H9 (cell line): ENCODE measurements at regions not wholly inside any gene's neighbourhood (a gene's known extent, or its start where the extent isn't known, plus 50 kb on each side); places are given as distances from the start of the nearest gene placed in this dataset.

Experiments
- DNase-seq: peaks from one replicate; pipeline ENCODE4 v3.0.0-alpha.2; 2017
- H2AFZ ChIP-seq: one replicate; pipeline ENCODE4 v1.6.1; 2013; ENCODE audit warnings: mild to moderate bottlenecking, low read length, control low read depth, moderate library complexity
- H2AK5ac ChIP-seq: 2 replicates; pipeline ENCODE4 v1.6.1; 2013; ENCODE audit warnings: low read length, control low read depth, mixed read lengths; ENCODE audit not compliant: insufficient read length
- H2BK120ac ChIP-seq: one replicate; pipeline ENCODE4 v1.6.1; 2013; ENCODE audit warnings: low read depth, mild to moderate bottlenecking, low read length, control low read depth, inconsistent platforms; ENCODE audit not compliant: poor library complexity, severe bottlenecking
- H2BK12ac ChIP-seq: 2 replicates; pipeline ENCODE4 v1.6.1; 2013; ENCODE audit warnings: low read length, control low read depth, mixed read lengths, low read depth; ENCODE audit not compliant: insufficient read length
- H2BK15ac ChIP-seq: 2 replicates; pipeline ENCODE4 v1.6.1; 2013; ENCODE audit warnings: low read depth, low read length, control low read depth
- H2BK20ac ChIP-seq: one replicate; pipeline ENCODE4 v1.6.1; 2013; ENCODE audit warnings: low read depth, mild to moderate bottlenecking, low read length, control low read depth, inconsistent platforms; ENCODE audit not compliant: poor library complexity, severe bottlenecking
- H2BK5ac ChIP-seq: 2 replicates; pipeline ENCODE4 v1.6.1; 2013; ENCODE audit warnings: low read length, control low read depth, mixed read lengths; ENCODE audit not compliant: insufficient read length
- H3K14ac ChIP-seq: 2 replicates; pipeline ENCODE4 v1.6.1; 2013; ENCODE audit warnings: low read length, control low read depth; ENCODE audit not compliant: insufficient read depth
- H3K18ac ChIP-seq: 2 replicates; pipeline ENCODE4 v1.6.1; 2013; ENCODE audit warnings: low read depth, mild to moderate bottlenecking, mixed read lengths, low read length, control low read depth; ENCODE audit not compliant: insufficient read length
- H3K23ac ChIP-seq: 2 replicates; pipeline ENCODE4 v1.6.1; 2013; ENCODE audit warnings: low read length, control low read depth, mixed read lengths, low read depth; ENCODE audit not compliant: insufficient read length
- H3K23me2 ChIP-seq: 2 replicates; pipeline ENCODE4 v1.6.1; 2013; ENCODE audit warnings: low read depth, mild to moderate bottlenecking, mixed read lengths, low read length, control low read depth; ENCODE audit not compliant: insufficient read length, poor library complexity, severe bottlenecking
- H3K27ac ChIP-seq: 2 replicates; pipeline ENCODE4 v1.5.1; 2013; ENCODE audit warnings: low read length, control low read depth, mixed read lengths, low read depth; ENCODE audit not compliant: insufficient read length
- H3K27me3 ChIP-seq: 2 replicates; pipeline ENCODE4 v1.6.1; 2013; ENCODE audit warnings: low read length, control low read depth, inconsistent platforms; ENCODE audit not compliant: insufficient read depth
- H3K4ac ChIP-seq: 2 replicates; pipeline ENCODE4 v1.6.1; 2013; ENCODE audit warnings: low read depth, mild to moderate bottlenecking, control low read depth, inconsistent platforms, low read length, moderate library complexity
- H3K4me1 ChIP-seq: 2 replicates; pipeline ENCODE4 v1.6.1; 2013; ENCODE audit warnings: low read length, control low read depth, inconsistent platforms; ENCODE audit not compliant: insufficient read depth
- H3K4me2 ChIP-seq: 2 replicates; pipeline ENCODE4 v1.6.1; 2013; ENCODE audit warnings: low read length, control low read depth, mixed read lengths; ENCODE audit not compliant: insufficient read length, insufficient read depth
- H3K56ac ChIP-seq: 2 replicates; pipeline ENCODE4 v1.6.1; 2013; ENCODE audit warnings: low read depth, mild to moderate bottlenecking, mixed read lengths, low read length, control low read depth; ENCODE audit not compliant: insufficient read length
- H3K79me1 ChIP-seq: 2 replicates; pipeline ENCODE4 v1.6.1; 2013; ENCODE audit warnings: low read depth, mild to moderate bottlenecking, moderate library complexity, low read length, control low read depth, inconsistent platforms; ENCODE audit not compliant: insufficient read depth, poor library complexity, severe bottlenecking
- H3K79me2 ChIP-seq: 2 replicates; pipeline ENCODE4 v1.6.1; 2013; ENCODE audit warnings: low read length, control low read depth, inconsistent platforms; ENCODE audit not compliant: insufficient read depth
- H3K9ac ChIP-seq: 2 replicates; pipeline ENCODE4 v1.6.1; 2013; ENCODE audit warnings: low read length, control low read depth, mixed read lengths; ENCODE audit not compliant: insufficient read length; ENCODE audit errors: extremely low read depth
- H3K9me3 ChIP-seq: one replicate; pipeline ENCODE4 v1.6.1; 2013; ENCODE audit warnings: low read depth, low read length, inconsistent platforms; ENCODE audit not compliant: control insufficient read depth
- H3T11ph ChIP-seq: one replicate; pipeline ENCODE4 v1.6.1; 2013; ENCODE audit warnings: mild to moderate bottlenecking, low read length, control low read depth, inconsistent platforms
- H4K20me1 ChIP-seq: one replicate; pipeline ENCODE4 v1.6.1; 2013; ENCODE audit not compliant: control insufficient read depth, insufficient read length, insufficient read depth
- H4K5ac ChIP-seq: 2 replicates; pipeline ENCODE4 v1.6.1; 2013; ENCODE audit warnings: low read depth, mild to moderate bottlenecking, mixed read lengths, low read length, control low read depth; ENCODE audit not compliant: insufficient read length
- H4K8ac ChIP-seq: replicated peaks from 2 replicates; pipeline ENCODE4 v1.6.1; 2013; ENCODE audit warnings: low read length, control low read depth, mixed read lengths, low read depth; ENCODE audit not compliant: insufficient read length
- H4K91ac ChIP-seq: 2 replicates; pipeline ENCODE4 v1.6.1; 2013; ENCODE audit warnings: low read depth, mild to moderate bottlenecking, moderate library complexity, mixed read lengths, low read length, control low read depth; ENCODE audit not compliant: insufficient read length
- H3K27ac Mint-ChIP-seq, 3 experiments: 2 replicates in 2 of 3; 3 replicates in 1 of 3; pipeline ENCODE4 v1.8.0; 2020 to 2021; ENCODE audit warnings: mixed read lengths in 3 of 3, mild to moderate bottlenecking in 1 of 3, moderate library complexity in 1 of 3
- H3K27me3 Mint-ChIP-seq: 2 replicates; pipeline ENCODE4 v1.8.0; 2021; ENCODE audit warnings: low read depth, mild to moderate bottlenecking, moderate library complexity, mixed read lengths
- H3K36me3 Mint-ChIP-seq, 3 experiments: 2 replicates in 2 of 3; 3 replicates in 1 of 3; pipeline ENCODE4 v1.8.0; 2020 to 2021; ENCODE audit warnings: low read depth in 3 of 3, mixed read lengths in 3 of 3; ENCODE audit not compliant: insufficient read depth in 1 of 3
- H3K4me1 Mint-ChIP-seq, 2 experiments: 2 replicates each; pipeline ENCODE4 v1.8.0; 2020; ENCODE audit warnings: mixed read lengths in 2 of 2
- H3K4me3 Mint-ChIP-seq, 2 experiments: 2 replicates in 1 of 2; 3 replicates in 1 of 2; pipeline ENCODE4 v1.8.0; 2020 to 2021; ENCODE audit warnings: mild to moderate bottlenecking in 2 of 2, mixed read lengths in 2 of 2, moderate library complexity in 1 of 2
- H3K9me3 Mint-ChIP-seq, 2 experiments: 2 replicates in 1 of 2; 3 replicates in 1 of 2; pipeline ENCODE4 v1.8.0; 2020; ENCODE audit warnings: mild to moderate bottlenecking in 2 of 2, mixed read lengths in 2 of 2, moderate library complexity in 1 of 2
- WGBS: extraction: QIAGEN DNeasy Blood & Tissue Kit; methylation state at CpG from one replicate; pipeline ENCODE4 v1.1.7; 2013; ENCODE audit warnings: missing lambda C conversion rate, low lambda C conversion rate, mixed read lengths; ENCODE audit not compliant: insufficient read length; ENCODE audit errors: extremely low coverage; 5-methylcytosine and 5-hydroxymethylcytosine counted together
- TF ChIP-seq, protein P1 (sequence below): fragments of 200-600 bp; sonication (generic); conservative IDR thresholded peaks from 3 replicates; pipeline ENCODE4 v1.8.0; 2021; ENCODE audit warnings: antibody characterized with exemption, mild to moderate bottlenecking

DNA sequence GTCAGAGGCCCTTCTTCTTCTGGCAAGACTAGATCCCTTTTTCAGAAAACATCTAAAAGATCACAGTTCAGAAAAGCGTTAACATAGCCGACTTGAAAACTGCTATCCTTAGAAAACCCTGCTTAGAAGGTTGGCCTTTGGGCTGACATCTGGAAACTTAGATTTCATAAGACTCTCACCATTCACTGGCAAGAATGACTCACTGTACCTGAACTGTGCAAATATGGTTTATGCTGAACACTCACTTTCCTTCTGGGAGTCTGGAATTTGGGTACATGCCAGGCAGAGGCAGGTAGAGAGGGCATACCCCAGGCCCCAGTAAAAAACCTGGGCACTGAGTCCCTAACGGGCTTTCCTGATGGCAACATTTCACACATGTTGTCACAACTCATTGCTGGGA lies 88.8 kb upstream of the GPC3 start:
- H3K14ac ChIP-seq: no peak overlapping the region
- no peak overlapping the region for H3K27ac ChIP-seq
- Mint-ChIP-seq H3K36me3 (peaks cover 2 to 17% (median 9%) of the 10 kb centered on the region in 3 experiments; a peak in 4 of 7 replicates), H3K4me1 (no peaks in the 10 kb centered on the region), H3K27me3 (no peaks in the 10 kb centered on the region; the same call in 1 of the 2 replicates), H3K4me3 (no peak overlapping the region), H3K27ac (no peak overlapping the region), H3K9me3 (peaks cover 24 to 59% of the 10 kb centered on the region in 2 experiments)
- H3K4me2 ChIP-seq: no peak overlapping the region
- H2BK12ac ChIP-seq: no peak overlapping the region
- H3K79me1 ChIP-seq: no peaks in the 10 kb centered on the region
- H4K5ac ChIP-seq: no peak overlapping the region
- no peak overlapping the region for H2BK20ac ChIP-seq
- H3K79me2 ChIP-seq: no peaks in the 10 kb centered on the region
- no peak overlapping the region for H4K91ac ChIP-seq
- no peaks in the 10 kb centered on the region for H4K20me1 ChIP-seq
- no peak overlapping the region for H3K18ac ChIP-seq
- H4K8ac ChIP-seq: no peak overlapping the region
- H3K4ac ChIP-seq: no peak overlapping the region
- H2BK5ac ChIP-seq: no peak overlapping the region
- DNase-seq: no peak
- no peak overlapping the region for H3K9ac ChIP-seq
- H3K4me1 ChIP-seq: no peaks in the 10 kb centered on the region
- H3K56ac ChIP-seq: no peak overlapping the region
- WGBS: no CpG with 5 or more reads among the region's 3 CpGs
- no peak overlapping the region for H2BK15ac ChIP-seq
- H3K23me2 ChIP-seq: no peaks in the 10 kb centered on the region
- TF ChIP-seq, protein P1, sequence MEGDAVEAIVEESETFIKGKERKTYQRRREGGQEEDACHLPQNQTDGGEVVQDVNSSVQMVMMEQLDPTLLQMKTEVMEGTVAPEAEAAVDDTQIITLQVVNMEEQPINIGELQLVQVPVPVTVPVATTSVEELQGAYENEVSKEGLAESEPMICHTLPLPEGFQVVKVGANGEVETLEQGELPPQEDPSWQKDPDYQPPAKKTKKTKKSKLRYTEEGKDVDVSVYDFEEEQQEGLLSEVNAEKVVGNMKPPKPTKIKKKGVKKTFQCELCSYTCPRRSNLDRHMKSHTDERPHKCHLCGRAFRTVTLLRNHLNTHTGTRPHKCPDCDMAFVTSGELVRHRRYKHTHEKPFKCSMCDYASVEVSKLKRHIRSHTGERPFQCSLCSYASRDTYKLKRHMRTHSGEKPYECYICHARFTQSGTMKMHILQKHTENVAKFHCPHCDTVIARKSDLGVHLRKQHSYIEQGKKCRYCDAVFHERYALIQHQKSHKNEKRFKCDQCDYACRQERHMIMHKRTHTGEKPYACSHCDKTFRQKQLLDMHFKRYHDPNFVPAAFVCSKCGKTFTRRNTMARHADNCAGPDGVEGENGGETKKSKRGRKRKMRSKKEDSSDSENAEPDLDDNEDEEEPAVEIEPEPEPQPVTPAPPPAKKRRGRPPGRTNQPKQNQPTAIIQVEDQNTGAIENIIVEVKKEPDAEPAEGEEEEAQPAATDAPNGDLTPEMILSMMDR: no peak
- H3K23ac ChIP-seq: no peak overlapping the region
- no peak overlapping the region for H2AFZ ChIP-seq
- no peak overlapping the region for H3T11ph ChIP-seq
- no peak overlapping the region for H2BK120ac ChIP-seq
- no peaks in the 10 kb centered on the region for H3K27me3 ChIP-seq
- peaks cover 12% of the 10 kb centered on the region for H3K9me3 ChIP-seq
- no peak overlapping the region for H2AK5ac ChIP-seq
